GM04504 (cell line): ENCODE measurements at regions not wholly inside any gene's neighbourhood (a gene's known extent, or its start where the extent isn't known, plus 50 kb on each side); places are given as distances from the start of the nearest gene placed in this dataset.
"Not testable (repeated sequence)": the region's sequence is repeated elsewhere in the genome, so short reads cannot be mapped to it uniquely, and the experiment has no call there.

Source experiments
- DNase-seq: peaks from one replicate; pipeline ENCODE4 v3.0.0-alpha.2; 2012; ENCODE audit warnings: low read depth

DNA sequence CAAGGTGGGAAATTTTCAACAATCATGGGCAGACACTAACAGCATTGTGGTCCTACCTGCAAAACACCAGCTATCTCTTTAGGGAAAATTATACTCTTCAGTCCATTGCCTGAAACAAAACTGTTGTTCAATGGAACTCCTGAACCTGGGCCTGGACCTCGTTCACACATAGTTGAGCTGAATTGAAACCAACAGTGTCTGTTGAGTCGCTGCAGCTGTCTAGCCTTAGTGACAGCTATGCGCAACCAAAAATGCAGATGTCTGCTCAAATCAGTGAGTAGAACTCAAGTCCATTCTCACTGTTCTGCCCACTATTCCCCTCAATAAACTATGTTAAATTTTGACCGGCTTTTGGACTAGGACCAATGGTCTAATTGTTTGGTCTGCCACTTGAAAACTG lies 286.2 kb downstream of the TFAP2A start:
- no peak for DNase-seq

DNA sequence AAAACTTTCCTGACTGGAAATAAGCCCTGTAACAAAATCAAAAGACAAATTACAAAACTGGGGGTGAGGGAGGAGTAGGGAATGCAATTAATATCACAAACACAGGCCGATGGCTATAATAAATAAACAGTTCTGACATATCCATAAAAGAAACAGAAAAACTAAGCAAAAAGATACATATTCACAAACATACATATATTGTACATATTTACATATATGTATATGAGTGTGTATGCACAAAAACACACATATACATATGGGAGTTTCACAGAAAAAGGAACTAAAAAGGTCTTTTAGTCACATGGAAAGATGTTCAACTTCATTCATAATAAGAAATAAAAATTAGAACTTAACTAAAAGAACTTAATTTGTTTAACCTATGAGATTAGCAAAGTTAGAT lies 292.7 kb downstream of the TFAP2A start:
- no peak for DNase-seq

DNA sequence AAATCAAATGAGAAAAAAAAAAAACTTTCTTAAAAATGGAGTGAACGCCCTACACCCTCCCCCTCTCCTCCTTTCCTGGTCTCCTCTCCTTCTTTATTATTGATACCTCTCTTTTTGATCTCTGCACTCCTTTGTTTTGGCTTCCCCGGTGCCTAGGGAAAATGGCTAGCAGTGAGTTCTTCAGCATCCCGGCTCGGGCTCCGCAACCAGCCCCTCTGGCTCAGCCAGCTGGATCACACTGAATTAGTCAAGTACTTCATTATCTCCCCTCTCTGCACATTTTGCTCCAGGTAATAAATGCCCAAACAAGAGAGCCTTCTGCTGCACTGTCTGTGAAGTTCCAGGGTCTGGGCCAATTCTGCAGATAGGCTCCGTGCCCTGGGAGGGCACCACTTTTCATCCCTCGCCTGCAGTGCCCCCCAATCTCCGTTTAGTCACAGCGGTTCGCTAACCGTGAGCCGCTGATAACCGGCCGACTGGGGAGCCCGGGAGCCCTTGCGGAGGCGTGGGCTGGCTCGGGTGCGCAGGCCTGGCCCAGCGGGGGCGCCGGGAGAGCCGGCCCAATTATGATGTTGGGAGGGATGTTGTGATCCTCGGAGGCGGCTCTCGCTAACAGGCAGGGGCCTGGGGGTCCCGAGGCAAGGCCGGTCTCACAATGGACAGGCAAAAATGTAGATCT lies 301.9 kb downstream of the TFAP2A start:
- DNase-seq, result no peak

DNA sequence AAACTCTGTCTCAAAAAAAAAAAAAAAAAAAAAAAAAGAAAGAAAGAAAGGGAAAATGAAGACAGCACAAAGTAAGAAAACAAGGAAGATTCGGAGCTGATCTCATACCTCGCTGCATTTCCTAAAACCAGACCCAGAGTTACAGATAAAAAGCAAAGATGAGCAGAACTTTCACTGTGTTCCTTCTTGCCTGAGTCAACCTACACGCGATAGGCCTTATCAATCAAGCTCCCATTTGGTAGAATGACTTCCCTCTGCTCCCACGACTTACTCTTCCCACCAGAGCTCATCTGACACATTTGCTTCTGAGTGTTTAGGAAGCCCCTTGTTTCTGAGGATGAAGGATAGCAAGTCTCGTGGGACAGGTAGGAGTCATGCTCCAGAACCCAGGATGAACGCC lies 302.9 kb downstream of the TFAP2A start:
- DNase-seq, result no peak

DNA sequence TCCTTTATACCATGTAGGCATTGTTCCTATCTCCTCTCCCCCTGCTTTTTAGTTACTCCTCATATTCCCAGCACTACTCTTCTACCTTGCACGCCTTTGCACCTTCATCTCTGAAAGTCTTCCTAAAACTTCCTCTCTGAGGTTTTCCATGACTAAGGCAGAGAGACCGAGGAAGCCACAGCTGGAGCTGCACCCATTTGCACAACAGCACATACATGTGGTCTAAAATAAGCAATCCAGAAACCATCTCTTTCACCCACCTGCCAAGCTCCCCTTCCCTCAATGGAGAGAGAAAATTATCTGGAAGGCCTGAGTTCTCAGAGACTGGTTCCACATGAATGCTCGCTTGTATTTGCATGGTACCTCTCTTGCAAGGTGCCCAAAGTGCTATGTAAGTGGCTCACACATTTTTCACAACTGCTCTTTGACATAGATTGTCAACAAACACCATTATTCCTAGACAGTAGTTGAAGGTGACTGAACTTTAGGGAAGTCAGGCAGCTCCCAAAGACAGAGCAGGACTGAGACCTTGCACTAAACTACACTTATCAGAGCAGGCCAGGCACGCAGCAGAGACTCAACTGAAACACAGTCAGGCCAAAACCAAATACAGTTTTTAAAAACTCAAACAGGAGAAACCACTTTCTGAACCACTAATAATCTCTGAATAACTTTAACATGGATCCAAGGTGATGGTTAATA lies 313.2 kb downstream of the TFAP2A start:
- no peak for DNase-seq

DNA sequence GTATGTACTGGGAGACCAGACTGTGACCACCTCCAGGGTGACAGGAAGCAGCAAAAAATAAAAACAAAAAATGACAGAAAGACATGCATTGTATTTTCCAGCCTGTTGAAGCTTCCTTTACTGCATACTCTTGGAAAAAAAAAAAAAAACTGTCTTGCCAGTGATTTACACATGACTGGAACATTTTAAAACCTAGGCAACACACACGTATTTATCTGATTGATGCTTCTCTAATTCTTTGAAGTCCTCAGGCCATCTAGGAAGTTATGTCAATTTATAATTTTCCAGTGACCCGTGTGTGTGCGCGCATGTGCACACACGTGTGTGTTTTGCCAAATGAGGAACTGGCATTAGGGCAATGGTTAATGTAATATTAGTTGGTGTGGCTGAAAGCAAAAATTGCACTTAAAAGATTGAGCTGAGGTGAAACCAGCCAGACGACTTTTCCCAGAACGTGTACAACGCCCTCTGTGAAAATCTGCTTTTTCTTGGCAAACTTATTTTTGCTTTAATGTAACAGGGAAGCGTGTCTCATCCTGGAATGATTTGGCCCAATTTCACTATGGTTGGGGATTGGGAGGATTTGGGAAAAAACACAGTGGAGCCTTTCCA lies 315.2 kb downstream of the TFAP2A start:
- no peak for DNase-seq

DNA sequence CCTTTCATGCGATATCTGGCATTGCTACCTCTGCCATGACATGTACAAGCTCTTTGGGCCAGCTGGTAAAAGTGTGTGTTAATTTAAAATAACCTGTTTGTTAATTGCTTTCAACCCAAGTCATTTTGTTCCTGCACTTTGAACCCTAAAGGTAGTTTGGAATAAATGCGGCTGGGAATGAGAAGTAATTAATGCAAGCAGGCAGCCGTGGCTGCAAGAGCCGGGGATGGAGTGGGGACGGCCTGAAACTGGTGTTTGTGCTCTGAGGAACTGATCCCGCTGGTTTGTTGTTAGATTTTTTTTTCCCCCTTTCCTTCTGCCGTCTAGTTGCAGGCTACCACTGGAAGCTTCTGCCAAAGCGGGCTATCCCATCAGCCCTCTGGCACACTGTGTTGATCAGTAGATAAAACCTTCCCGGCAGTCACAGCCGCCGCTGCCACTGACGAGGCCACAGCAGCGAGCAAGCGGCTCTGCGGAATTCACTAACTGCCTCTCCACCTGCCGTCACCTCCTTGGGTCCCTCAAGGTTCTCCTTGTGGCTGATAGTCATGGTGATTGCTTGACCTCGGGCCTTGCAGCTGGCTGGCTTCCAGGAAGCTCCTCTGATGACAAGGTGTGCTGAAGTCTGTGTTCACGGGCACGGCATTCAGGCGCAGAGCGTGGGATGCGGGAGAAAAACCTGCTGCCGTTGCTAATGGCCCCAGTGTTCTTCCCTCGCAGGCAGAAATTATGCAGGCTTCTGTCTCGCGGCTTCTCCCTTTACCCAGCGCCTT lies 315.9 kb downstream of the TFAP2A start:
- no peak for DNase-seq

DNA sequence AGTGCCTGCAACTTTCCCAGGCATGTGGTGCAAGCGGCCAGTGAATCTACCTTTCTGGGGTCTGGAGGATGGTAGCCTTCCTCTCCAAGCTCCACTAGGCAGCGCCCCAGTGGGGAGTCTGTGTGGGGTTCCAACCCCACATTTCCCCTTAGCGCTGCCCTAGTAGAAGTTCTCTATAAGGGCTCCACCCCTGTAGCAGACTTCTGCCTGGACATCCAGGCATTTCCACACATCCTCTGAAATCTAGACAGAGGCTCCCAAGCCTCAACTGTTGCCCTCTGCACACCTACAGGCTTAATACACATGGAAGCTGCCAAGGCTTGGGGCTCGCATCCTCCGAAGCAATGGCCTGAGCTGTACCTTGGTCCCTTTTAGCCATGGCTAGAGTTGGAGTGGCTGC lies 321.6 kb downstream of the TFAP2A start:
- no peak for DNase-seq

DNA sequence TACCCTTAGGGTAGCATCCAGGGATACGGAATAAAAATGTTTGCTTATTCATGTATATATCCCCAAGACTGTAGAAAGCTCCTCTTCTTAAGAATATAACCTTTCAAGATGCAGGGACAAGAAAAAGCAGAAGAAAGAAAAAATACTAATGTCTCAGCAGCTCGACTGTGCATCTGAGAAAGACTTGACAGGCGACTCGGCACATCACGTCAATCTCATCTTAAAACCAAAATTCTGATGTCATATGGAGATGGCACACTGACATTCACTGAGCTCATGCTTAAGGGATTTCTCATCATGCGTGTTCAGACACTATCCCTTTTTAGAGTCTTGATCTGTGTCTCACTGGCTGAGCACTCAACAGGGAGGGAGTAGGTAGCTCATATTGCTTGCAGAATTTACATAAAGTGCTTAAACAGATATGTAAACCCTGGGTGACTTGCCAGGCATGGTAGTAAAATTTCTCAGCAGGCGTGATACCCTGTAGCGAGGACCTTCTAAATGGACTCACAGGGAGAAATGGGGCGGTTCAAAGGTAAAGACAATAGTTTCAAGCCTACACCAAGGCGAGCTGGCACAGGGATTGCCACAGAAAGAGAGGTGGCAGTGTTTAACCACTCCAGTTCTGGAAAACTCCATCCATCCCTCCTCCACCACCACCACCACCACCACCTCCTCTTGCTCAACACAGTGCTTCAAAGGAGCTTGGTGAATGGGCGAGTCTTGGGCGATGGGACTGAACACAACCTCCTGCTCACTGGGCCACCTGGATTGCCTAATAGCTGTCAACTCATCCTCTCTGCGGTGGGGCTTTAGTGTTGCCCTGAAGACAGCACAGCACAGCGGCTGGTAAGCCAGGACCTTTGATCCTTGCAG lies 330.5 kb downstream of the TFAP2A start:
- no peak for DNase-seq

DNA sequence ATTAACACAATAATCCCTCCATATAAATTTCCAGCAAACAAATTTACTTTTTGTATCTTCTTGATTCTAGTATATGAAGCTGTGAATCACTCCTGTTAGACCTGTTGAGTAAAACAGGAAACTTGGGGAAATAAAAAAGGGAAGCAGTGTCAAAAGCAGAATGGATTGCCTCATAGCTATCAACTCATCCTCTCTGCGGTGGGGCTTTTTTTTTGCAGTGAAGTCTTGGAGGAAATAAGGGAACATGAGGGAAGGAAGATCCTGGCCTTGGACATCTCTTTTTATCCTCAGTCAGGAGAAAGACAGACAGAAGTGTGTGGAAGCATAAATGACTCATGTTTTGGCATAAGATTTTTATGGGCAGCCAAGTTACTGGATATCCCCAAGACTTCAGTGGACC lies 332.5 kb downstream of the TFAP2A start:
- no peak for DNase-seq

DNA sequence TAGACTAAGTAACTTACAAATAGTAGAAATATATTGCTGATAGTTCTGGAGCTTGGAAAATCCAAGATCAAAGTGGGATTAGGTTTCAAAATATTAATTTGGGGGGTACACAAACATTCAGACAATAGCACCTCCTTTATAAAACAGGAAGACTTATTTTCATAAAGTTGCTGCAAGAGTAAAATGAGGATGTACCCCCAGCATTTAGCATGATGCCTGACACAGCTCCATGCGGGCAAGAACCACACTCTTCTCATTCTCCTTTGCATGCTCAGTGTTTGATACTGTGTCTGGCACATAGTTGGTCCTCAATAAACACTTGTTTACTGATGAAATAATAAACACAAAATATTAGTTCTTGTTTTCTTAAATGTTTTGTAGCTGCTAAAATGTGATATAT lies 332.9 kb downstream of the TFAP2A start:
- no peak for DNase-seq

DNA sequence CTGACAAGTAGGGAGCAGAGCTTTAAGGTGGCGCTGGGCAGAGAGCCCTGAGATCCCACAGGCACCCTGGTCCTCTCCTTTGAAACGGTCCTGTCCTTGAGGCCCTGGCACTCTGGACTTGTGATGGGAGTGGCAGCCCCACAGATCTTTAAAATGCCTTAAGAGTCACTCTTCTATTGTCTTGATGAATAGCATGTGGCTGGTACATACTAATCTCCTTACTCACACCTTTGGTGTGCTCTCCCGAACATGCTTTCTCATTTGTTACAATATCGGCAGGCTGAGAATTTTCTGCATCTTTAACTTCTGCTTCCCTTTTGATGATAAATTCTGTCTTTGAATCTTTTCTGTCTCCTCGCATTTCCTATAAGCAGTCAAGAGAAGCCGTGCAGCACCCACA lies 333.8 kb downstream of the TFAP2A start:
- no peak for DNase-seq

DNA sequence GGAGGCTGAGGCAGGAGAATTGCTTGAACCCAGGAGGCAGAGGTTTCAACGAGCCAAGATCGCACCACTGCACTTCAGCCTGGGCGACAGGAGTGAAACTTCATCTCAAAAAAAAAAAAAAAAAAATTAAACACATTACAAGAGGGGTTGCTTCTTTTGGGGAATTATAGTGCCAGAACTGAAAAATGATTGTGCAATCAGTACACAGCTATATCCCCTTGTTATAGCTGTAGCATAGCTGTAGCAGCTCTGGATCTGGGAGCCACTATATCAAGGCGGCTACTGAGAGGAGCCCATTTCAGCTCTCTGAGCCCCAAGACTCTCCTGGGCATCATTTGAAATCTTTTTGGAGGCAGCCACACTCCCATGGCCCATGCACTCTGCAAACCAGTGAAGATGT lies 334.3 kb downstream of the TFAP2A start:
- no peak for DNase-seq

DNA sequence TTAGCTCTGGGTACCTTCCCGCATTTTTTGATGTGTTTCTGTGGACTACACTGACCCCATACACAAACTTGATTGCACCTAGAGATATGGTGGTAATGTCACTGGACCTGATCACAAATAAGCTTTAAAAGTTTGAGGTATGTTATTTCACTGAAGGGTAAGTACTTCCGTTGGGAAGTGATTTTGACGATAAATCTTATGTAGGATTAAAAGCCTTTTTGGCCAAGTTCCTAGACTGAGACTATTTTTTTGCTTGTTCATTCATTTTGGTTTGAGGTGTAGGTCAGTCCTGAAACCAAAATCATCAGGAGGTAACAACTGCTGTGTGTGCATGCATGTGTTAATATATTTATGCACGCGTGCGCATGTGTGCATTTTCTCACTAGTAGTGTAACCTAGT lies 336.3 kb downstream of the TFAP2A start:
- DNase-seq, result no peak

DNA sequence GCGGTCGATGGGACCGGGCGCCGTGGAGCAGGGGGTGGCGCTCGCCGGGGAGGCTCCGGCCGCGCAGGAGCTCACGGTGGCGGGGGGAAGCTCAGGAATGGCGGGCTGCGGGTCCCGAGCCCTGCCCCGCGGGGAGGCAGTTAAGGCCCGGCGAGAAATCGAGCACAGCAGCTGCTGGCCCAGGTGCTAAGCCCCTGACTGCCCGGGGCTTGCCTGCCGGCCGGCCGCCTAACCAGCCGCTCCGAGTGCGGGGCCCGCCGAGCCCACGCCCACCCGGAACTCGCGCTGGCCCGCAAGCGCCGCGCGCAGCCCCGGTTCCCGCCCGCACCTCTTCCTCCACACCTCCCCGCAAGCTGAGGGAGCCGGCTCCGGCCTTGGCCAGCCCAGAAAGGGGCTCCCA lies 340.1 kb downstream of the TFAP2A start:
- not testable (repeated sequence) for DNase-seq

DNA sequence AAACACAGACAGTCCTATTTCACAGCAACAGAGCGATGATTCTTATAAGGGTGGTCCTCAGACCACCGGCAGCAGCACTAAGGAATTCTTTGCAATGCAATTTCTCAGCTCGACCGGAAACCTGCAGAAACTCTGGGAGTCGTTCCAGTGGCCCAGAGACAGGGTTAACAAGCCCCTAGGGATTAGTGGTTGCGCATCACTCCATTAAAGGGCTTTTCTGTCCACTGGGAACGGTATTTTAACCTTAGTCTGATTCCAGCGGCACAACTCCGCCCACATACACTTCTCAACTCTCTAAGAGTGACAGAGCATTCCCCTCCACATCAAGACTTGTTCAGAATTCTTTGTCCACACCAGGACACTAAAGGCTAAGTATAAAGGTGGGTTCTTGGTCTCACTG lies 341.5 kb downstream of the TFAP2A start:
- DNase-seq, result no peak

DNA sequence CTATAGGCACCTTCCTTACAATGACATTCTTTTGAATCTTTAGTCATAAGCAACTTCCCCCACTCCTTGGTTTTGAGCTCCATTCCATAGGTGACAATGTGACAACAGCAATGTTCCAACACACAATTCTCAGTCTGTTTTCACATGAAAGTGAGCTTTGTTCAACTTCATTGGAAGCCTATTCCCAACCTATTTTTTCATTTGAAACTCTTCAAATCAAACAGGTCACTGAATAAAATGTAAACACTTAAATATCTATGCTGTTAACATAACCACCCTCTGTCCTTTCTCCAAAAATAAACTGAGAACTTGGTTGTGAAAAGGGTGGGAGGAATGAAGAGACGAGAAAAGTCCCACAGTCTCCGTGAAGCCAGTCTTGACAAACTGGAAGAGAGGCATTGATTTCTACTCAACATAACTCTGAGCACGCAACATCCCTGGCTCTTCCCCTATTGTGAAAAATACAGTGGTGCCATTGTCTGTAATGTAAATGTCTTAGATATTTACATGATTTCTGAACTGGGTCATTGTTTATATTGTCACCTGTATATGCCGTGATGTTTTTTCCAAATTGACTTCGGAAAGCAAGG lies 343.1 kb downstream of the TFAP2A start:
- no peak for DNase-seq

DNA sequence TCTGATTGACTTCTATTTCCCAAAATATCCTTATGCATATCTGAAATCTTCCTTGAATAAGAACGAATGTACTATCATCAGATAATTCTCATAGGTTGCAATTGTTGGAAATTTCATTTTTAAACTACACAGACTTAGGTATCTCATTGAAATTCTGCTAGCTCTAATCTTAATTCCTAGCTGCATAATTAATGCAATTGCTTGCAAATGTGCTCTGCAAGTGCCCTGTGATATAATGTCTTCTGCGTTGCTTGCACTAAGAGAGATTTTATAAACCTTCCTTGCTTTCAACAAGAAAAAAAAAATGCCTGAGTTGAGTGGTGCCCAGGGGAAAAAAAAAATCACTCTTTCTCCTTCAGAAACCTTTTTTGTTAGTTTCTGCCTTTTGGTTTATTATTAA lies 354.9 kb downstream of the TFAP2A start:
- no peak for DNase-seq

DNA sequence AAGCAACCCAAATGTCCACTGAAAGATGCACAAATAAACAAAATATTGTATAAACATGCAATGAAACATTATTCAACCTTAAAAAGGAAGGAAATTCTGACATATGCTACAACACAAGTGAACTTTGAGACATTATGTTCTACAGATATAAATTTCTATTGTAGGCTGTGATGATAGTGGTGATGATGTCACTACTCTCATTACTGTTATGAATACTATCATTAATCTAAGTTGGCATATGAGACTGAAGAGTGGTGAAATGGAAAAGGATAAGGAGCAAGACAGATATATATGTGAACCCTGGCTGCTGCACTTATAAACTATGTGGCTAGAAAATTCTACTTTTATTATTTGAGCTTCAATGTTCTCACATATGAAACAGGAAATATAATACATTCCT lies 360.2 kb downstream of the TFAP2A start:
- no peak for DNase-seq

DNA sequence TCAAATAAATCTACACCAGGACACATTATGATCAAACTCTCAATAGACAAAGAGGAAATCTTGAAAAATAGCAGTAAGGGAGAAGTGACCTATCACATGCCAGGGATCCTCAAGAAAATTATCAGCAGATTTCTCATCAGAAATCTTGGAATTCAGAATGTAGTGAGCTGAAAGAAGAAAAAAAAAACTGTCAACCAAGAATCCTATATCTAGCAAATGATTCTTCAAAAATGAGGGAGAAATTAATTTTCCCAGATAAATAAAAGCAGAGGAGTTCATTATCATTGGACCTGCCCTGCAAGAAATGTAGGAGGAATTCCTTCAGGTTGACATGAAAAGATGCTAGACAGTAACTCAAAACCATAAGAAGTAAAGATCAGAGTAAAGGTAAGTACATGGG lies 363.6 kb downstream of the TFAP2A start:
- DNase-seq, result no peak
